ENCODE measurements at regions not wholly inside any gene's neighbourhood (a gene's known extent, or its start where the extent isn't known, plus 50 kb on each side); places are given as distances from the start of the nearest gene placed in this dataset.

GRCh38 chr3:94587291-94587690, 524.4 kb downstream of the NSUN3 start:
- TF ChIP-seq ZFX (IDR thresholded peaks at IDR 0.05) (no peak), CTCF (conservative IDR thresholded peaks at IDR 0.05) (peak; percentile 11; the same call in 1 of the 2 replicates)

GRCh38 chr3:94593526-94594150, 530.8 kb downstream of the NSUN3 start:
- TF ChIP-seq ZFX (IDR thresholded peaks at IDR 0.05) (no peak), CTCF (conservative IDR thresholded peaks at IDR 0.05) (no peak)
- H3K27ac ChIP-seq = no peak overlapping the region

More at GRCh38 chr3:94587291-94587690, 524.4 kb downstream of the NSUN3 start:
- no peak overlapping the region for H3K27ac ChIP-seq

- H3K27ac ChIP-seq = no peak overlapping the region
- TF ChIP-seq ZFX (IDR thresholded peaks at IDR 0.05) = no peak
- no peak for TF ChIP-seq CTCF (conservative IDR thresholded peaks at IDR 0.05)
These were observed 533.3 kb downstream of the NSUN3 start for GRCh38 chr3:94596141-94596540.

DNA sequence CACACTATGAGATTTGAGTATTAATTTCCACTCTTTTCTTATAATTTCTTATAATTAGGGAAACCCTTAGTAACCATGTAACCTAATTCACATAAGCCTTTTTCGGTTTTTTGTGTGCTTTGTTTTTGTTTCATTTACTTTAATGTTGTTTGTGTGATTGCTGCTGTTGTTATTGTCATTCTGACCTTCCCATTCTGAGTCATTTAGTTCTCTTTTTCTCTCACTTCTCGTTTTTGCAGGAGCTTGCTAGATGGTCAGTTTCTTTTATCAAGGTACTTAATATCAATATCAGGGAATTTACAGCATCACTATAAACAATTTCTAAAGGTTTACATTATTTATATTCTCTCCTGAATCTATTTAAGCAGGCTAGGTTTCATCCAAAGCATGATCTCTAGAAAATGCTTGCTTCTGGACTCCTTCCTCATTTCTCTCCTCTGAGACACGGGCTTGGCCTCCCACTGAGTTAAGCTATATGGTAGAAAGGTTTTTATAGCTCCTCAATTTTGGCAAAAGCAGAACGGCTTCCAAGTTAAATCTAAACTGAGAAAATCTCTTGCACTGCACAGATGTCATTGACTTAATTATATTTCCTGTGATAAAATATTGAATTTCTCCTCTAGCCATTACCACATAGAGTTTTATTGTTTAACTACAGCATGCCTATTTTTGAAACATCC, 534.2 kb downstream of the NSUN3 start:
- TF ChIP-seq CTCF (conservative IDR thresholded peaks at IDR 0.05) = no peak
- no peak for TF ChIP-seq ZFX (IDR thresholded peaks at IDR 0.05)
- no peak overlapping the region for H3K27ac ChIP-seq

DNA sequence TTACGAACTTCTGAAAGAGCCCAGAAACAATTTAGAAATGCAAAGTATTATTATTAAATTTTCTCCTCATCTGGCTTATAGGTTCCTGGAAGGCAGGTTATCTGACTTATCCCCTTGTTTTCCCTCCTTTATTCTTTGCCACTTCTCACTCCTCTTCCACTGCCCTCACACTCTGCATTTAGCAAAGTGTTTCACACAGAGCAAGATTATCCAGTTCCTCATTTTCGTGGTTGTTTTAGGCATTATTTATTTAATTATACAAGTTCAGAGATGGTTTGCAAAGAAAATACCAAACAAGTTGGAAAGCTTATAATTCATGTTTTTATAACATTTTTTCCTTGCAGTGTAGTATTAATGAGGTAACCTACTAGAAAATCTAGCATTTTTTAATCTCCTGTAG, 544.9 kb downstream of the NSUN3 start:
- TF ChIP-seq ZFX (IDR thresholded peaks at IDR 0.05) = no peak
- no peak for TF ChIP-seq CTCF (conservative IDR thresholded peaks at IDR 0.05)
- no peak overlapping the region for H3K27ac ChIP-seq

- TF ChIP-seq ZFX (IDR thresholded peaks at IDR 0.05) = no peak
- no peak for TF ChIP-seq CTCF (conservative IDR thresholded peaks at IDR 0.05)
- no peak overlapping the region for H3K27ac ChIP-seq
These were observed 547.0 kb downstream of the NSUN3 start for GRCh38 chr3:94609908-94610307.

GRCh38 chr3:94611596-94611995, 548.7 kb downstream of the NSUN3 start:
- TF ChIP-seq CTCF (conservative IDR thresholded peaks at IDR 0.05) (no peak), ZFX (IDR thresholded peaks at IDR 0.05) (no peak)
- no peak overlapping the region for H3K27ac ChIP-seq

Data from C4-2B (cell line).